NCI-H146 (cell line): ENCODE measurements at regions not wholly inside any gene's neighbourhood (a gene's known extent, or its start where the extent isn't known, plus 50 kb on each side); places are given as distances from the start of the nearest gene placed in this dataset.

Experiments
- DNase-seq: peaks from one replicate; lab custom pipeline; 2025; lab: John Stamatoyannopoulos, UW

DNA sequence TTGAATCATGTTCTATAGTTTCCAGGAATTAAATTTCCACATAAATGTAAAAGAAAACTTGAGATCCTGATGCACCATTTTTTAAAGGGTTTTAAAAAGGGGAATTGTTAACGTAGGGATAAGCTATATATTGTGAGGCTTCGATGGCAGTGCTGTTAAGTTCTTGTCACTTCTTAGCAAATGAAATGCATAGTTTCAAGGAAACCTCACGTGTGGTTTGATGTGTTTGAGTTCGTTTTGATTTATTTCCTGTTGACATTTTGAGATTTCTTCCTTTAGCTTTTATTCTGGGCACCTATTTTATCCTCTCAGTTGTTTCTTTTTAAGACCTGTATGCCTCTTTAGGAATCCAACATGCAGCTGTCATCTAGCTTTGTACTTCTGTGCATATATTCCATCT, 301.0 kb downstream of the DOCK8 start:
- DNase-seq = no peak

DNA sequence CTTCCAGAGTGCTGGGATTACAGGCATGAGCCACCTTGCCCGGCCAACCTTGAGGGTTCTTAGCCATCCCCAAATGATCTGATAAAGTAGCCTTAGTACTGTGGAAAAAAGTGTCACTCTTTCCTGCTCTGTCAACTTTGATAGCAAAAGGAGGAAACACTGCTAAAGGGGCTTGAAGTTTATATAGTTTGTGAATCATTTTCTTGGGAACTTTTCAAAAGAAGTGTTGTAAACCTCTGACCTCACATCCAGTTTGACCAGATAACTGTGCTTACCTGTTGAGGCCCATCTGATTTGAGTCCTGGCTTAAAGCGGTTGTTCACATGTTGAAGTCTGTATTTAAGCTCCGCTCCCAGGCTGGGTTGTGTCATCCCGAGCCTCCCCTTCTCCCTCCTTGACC, 303.3 kb downstream of the DOCK8 start:
- no peak for DNase-seq

DNA sequence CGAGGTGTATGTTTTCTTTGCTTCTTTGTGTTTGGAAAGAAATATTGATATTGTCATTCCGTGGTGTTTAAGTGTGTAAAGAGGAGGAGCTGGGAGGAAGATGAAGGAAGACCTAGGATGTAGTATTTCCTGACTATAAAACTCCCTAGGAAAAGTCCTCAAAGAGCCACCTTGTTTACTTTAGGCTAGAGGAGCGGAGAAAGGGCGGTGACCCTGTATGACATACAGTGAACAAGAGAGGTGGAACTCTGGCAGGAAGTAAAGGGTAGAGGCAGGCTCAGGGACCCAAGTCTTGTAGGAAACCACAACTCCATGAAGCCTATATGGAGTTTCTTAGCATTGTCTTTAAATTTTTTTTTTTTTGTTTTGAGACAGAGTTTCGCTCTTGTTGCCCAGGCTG, 303.9 kb downstream of the DOCK8 start:
- DNase-seq = no peak

DNA sequence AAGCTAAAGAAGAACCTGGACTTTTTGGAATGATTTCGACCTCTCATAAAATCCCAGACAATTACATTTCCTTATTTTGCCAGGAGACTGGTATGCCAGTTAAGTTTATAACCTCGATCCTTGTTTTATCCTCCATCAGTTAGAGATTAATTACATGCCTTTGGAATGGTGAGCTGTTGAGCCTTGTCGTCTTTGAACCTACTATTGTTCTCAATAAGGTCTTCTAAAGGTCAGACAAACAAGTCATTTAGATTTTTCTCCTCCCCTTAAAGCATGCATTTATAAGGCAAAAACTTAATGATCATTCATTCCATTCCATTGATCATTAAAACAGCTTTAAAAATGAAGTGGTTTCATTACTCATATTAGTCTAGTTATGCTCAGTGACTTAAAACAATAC, 304.9 kb downstream of the DOCK8 start:
- DNase-seq = no peak

DNA sequence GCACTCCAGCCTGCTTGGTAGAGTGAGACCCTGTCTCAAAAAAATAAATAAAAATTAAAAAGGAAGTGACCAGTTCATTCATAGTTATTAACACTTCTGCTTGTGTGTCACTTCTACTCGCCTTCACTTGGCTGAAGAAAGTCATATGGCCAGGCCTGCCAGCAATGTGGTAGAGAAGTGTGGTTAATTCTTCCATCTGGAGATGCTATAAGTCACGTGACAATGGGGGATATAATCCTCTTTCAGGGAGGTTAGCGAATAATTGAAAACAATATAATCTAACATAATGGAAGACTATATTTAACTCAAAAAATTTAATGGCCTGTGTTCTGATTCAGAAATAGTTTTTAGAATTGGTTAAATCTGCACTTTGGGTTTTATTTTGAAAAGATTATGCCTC, 305.6 kb downstream of the DOCK8 start:
- DNase-seq = no peak

DNA sequence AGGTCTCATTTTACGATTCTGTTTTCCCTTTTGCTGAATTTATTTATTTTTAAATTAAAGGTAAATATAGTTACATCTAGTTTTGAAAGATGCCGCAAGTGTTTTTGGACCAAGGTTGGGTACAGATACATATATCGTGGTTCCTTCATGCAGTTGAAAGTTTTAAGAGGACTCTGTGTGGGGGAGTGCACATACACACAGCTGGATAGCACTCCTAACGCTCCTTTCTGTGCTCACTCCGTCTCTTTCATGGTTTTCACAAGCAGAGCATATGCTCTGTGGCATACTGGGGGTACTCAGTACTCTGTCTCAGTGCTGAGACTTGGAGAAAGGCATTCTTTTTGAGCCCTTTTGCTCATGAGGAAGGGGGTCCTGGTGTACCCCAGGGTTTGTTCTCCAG, 307.5 kb downstream of the DOCK8 start:
- DNase-seq = no peak

DNA sequence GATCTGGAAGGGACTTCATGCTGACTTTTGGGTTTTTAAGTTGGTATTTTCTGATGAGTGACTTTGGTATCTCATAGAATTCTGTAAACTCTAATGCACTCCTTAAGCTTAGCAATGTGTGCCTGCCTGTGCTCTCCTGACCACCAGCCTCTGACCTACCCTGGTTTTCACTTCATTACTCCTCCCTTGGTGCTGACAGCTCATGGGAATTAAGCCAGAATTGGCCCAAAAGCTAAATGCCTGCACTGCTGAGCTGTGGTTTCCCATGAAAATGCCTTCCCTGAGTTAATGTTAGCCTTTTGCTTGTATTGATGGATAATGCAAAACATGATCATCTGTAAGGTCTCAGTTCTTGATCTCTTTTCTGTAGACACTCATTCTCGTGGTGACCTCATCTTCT, 308.0 kb downstream of the DOCK8 start:
- DNase-seq = no peak

DNA sequence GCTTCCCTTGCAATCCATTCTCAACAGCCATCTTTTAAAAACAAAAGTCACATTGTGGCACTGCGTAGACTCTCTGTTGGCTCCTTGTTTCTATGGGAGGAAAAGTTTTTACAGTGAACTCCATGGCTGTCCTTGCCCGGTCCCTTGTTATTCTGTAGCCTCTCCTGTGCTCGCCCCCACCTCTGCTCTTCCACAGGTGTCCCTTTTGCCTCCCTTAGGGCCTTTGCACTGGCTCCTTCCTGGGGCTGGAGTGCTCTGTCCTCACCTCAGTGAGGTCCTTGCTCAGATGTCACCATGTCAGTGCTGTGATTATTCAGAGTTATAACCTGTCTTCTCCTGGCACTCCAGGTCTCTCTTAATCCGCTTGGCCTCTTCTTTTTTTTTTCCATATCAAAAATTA, 308.8 kb downstream of the DOCK8 start:
- no peak for DNase-seq

DNA sequence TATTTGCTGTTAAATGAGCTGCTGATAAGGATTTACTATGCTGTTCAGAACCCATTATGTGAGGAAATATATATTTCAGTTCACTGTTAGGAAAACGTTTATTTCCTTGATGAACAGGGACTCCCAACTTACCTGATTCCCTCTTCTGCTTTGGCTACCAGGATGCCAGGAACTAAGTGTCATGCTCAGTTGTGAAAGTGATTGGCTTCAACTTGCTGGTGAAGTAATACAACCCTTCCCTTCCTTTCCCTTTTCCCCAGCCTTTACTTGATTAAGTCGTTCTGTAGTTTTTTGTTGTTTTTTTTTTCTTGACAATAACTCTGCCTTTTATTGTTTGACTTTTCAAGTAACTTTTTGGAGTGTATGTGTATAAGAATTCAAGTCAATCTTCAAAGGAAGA, 309.3 kb downstream of the DOCK8 start:
- DNase-seq = no peak

DNA sequence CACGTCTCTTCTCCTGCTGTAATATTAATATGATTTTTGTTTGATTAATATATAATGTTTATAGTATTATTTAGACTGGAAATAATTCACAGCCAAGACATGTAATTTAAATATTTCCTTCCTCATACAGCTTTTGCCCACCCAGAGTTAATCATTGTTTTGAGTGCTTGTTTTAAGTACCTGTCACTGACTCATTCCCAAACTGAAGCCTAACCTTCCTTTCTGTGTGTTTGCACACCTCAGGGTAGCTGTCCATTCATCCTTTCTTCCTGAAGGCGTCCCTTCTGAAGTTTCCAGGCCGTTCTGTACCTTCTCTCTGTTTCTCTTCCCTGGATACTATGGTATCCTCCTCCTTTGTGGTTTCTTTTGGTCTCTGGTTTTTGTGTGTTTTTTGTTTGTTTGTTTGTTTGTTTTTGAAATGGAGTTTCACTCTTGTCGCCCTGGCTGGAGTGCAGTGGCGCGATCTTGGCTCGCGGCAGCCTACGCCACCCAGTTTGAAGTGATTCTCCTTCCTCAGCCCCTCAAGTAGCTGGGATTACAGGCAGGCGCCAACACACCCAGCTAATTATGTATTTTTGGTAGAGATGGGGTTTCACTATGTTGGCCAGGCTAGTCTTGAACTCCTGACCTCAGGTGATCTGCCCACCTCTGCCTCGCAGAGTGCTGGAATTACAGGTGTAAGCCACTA, 312.4 kb downstream of the DOCK8 start:
- no peak for DNase-seq

DNA sequence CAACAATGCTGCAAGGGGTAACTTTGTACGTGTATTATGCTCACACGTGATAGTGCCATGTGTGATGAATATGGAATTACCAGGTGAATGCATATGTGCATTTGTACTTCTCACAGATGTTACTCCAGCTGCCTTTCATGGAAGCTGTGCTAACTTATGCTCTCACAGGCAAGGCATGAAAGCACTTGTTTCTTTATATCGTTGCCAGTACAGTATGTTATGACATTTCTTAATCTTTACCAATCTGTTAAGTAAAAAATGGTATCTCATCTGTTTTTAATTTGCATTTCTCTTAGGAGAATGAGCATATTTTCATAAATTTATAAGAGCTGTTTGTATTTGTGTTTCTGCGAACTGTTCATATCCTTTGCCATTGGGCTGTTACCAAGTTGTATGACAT, 311.8 kb upstream of the DMRT1 start:
- no peak for DNase-seq

DNA sequence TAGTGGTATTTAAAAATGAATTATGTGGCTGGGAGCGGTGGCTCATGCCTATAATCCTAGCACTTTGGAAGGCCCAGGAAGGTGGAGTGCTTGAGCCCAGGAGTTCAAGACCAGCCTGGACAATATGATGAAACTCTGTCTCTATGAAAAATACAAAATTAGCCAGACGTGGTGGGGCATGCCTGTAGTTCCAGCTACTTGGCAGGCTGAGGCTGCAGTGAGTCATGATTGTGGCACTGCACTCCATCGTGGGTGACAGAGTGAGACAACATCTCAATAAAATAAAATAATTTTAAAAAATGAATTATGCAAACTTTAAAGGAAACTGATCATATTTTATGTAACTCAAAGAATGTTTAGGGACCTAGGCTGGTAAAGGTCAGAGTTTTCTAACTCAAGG, 310.8 kb upstream of the DMRT1 start:
- DNase-seq = no peak

DNA sequence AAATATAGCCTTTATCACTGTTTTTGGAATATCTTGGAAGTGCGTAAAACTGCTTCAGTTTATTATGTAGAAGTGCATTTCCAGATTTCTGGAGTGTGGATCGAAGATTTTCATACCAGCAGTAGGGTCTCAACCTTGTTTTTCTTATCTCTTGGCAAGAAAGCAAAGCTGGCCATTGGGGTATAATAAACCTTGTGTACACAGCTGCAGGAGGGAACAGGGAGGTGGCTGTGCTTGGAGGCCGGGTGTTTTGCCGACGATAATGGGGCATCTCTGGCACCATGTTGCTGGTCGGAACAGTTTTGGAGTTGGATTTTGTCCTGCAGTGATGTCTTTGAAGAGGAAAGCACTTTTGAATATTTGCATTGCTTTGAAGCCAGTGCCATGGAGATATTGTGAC, 308.8 kb upstream of the DMRT1 start:
- DNase-seq = no peak

DNA sequence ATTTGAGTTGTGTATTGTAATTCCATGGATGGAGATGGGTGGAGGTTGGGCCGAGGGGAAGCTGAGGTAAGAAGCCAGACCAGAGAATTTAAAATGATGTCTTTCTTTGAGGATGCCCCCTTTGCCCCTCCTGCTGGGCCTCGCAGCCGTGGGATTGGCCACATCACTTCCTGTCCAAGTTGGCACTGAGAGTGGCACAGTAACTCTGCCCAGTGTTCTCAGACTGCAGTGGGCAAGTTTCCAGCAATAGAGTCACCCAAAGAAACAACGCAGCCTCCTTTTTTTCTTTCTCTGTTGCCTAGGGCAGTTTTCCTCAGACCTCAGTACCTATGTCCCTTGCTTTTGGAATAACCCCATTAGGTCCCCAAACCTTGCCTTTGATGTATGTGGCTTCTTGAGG, 306.6 kb upstream of the DMRT1 start:
- no peak for DNase-seq

DNA sequence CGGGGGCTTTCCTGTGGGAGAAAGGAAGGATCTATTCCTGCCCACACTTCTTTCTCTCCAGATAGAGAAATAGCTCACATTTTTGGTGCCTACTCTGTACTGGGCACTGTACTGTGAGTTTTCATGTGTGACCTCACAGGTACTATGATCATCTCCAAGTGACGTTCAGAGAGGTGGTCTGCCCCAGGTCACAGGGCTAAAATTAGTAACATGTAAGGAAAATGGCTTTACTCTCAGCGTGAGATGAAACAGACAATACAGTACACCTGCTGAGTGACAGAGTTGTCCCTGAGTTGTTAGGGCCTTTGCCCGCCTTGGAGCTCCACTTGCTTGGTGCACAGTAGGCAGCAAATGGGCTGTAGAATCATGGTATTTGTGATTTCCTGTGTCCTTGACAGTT, 306.1 kb upstream of the DMRT1 start:
- no peak for DNase-seq

DNA sequence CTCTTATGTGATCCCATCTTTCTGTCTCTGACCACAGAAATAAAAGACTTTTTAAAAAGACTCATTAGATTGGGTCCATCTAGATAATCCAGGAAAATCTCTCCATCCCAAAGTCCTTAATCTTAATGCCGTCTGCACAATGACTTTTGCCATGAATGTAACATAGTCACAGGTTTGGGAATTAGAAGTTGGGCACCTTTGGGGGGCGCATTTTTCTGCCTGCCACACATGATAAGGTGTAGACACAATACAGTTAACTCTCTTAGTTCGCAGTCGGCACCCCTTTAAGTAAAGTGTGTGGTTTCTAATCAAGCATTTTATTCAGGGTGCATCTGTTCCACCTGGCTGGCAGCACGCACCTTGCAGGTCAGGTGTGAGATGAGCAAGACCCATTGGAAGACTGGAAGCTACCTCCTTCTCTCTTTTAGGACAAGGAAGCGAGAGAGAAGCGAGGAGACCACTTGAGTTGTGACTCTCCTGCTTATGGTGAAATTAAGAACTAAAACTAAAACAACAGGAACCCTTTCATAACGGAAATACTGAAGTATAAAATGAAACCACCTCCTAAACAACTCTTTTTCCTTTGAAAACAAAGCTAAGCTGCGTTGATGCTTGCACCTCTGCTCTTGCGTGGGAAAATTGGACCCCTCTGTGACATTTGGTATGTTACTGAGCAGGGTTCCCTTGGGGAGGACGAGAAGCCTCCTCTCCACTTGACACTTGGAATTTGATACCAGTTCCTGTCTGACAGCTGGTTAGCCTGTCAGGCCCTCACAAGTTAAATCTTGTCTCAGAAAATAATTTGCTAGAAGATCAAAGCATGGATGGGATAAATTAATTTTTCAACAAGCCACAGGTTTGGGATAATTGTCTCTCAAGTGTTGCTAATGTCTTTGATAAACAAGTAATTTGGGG, 304.6 kb upstream of the DMRT1 start:
- DNase-seq = no peak

DNA sequence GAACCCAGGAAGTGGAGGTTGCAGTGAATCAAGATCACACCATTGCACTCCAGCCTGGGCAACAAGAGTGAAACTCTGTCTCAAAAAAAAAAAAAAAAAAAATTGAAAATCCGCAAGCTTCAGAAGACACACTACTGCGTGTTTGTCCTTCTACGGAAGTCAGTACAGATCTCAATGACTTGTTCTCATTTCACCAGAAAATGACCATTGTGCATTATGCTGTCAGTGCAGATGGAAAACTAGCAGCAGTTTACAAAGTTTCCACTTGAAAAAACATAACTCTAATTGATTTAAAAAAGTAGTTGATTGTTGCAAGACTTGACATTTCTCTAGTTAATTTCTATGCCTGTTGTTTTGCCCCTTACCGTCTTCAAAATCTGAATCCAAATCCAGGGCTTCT, 298.0 kb upstream of the DMRT1 start:
- DNase-seq = no peak

DNA sequence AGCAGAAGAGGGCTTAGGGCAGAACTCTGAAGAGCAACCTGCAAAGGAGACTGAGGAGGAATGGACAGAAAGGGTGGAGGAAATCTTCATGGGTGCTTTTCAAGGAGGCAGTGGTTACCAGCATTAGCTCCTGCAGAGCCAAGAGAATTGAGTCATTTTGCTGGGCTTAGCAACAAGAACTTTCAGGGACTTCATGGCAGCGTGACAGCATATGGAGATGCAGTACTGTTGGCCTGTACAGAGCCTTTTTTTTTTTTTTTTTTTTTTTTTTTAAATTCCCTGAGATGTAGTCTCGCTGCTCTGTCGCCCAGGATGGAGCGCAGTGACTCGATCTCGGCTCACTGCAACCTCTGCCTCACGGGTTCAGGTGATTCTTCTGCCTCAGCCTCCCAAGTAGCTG, 296.0 kb upstream of the DMRT1 start:
- no peak for DNase-seq

DNA sequence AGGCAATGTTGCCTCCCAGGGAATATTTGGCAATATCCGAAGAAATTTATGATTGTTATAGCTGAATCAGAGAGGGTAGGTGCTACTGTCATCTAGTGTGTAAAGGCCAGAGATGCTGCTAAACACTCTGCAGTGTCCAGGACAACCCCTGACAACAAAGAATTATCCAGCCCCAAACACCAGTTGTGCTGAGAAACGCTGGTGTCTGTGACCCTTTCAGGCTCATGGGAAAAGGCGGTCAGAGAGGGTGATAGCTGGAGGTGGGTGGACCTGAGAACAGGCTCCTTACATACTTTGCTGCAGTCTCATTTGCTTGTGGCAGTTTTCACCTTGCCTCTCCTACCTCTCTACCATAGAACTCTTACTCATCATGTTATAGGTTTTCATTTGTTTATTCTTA, 295.3 kb upstream of the DMRT1 start:
- no peak for DNase-seq

DNA sequence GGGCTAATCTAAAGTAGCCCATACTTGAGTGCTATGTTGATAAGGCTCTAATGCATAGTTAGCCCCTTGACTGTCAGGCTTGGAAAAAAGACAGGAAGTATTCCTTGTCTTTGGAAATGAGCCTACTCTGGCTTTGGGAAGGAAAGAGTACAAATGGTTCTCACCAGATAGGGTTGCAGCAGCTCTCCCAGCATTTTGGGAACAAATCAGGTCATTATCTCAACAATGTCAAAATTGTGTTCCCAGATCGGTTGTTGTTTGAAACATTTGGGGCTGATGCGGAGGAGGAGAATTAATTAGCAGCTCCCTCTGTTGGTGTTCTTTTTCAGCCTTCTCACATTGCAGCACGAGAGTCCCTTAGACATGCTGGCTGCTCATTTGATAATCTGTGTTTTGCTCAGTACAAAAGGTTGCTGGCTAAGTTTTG, 294.7 kb upstream of the DMRT1 start:
- no peak for DNase-seq

DNA sequence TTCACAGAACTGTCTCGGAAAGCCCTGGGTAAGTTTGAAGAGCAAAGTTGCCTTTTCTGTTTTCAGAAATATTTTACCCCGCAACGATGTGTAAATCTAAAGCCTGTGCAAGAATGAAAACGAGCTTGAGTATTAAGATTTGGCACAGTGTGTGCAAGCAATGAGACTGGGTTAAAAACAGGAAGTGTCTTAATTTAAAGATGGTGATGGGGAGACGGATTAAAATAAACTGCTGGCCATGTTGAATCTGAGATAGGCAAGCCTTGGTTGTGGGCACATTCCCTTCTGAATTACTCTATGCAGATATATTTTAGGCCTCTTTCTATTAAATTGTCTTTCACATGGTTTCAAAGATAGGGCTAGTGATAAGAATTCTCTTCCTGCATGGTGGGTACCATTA, 294.2 kb upstream of the DMRT1 start:
- DNase-seq = no peak

DNA sequence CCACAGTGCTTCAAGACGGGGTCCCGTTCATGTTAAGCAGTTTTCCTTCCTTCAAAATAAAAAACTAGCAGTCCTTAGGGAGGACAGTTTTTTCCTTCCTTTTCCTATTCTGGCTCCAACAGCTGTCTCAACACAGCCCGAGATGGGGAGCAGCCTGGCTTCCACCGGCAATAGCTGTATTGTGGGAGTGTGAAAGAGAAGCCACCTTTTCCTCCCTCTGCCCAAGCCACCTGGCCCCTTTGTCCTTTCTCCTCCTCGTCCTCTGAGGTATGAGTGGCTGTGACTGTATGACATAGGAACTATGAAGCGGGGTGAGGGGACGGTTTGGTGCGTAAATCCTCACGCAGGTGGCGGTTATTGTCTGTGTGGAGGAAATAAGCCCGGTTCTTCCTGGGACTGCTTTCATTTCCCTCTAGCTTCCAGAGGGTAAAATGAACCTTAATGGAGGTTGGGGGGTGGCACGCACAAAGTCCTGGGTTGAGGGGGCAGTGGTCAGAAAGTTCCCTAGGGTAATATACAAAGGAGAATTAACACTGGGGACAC, 292.0 kb upstream of the DMRT1 start:
- DNase-seq = no peak

DNA sequence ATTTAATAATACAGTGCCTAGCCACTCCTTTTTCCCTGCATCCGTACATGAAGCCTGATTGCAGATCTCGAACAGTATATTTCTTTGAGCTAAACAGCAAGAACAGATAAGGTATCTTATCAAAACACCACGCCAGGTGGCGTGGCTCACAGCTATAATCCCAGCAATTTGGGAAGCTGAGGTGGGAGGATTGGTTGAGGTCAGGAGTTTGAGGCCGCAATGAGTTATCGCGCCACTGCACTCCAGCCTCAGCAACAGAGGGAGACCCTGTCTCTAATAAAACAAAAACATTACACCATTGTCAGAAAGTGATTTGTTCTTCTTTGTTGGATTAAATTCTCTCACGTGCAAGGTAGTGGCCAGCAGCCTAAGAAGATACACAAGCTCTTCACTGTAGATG, 291.2 kb upstream of the DMRT1 start:
- no peak for DNase-seq
